Gastrocnemius medialis (tissue), 4 donors: ENCODE measurements at regions not wholly inside any gene's neighbourhood (a gene's known extent, or its start where the extent isn't known, plus 50 kb on each side); places are given as distances from the start of the nearest gene placed in this dataset.

Source experiments
- CTCF ChIP-seq, 5 experiments: fragments of 450-650 bp in 3 of 5; fragments of 200-600 bp in 2 of 5; sonication (generic) in 2 of 5; IDR thresholded peaks in 4 of 5; conservative IDR thresholded peaks in 1 of 5; 1 replicate in 4 of 5; 2 replicates in 1 of 5; pipeline ENCODE4 v1.5.1; 2016 to 2019; ENCODE audit warnings: antibody characterized with exemption in 5 of 5, mild to moderate bottlenecking in 3 of 5, moderate library complexity in 3 of 5
- POLR2A ChIP-seq, 2 donors: fragments of 450-650 bp; IDR thresholded peaks; one replicate each; pipeline ENCODE4 v1.6.1; 2017; ENCODE audit warnings: antibody characterized with exemption in 2 of 2, mild to moderate bottlenecking in 2 of 2, moderate library complexity in 2 of 2

GRCh38 chr7:96949766-96950165 is 55.6 kb upstream of the DLX6 start:
- no peak for TF ChIP-seq POLR2A (IDR thresholded peaks at IDR 0.05)
- TF ChIP-seq CTCF (IDR thresholded peaks at IDR 0.05 in 4 of 5, conservative IDR thresholded peaks at IDR 0.05 in 1 of 5) = no peak
